Fibroblast of villous mesenchyme (primary cell): ENCODE measurements at regions not wholly inside any gene's neighbourhood (a gene's known extent, or its start where the extent isn't known, plus 50 kb on each side); places are given as distances from the start of the nearest gene placed in this dataset.

Source experiments
- DNase-seq: peaks from one replicate; pipeline ENCODE4 v3.0.0-alpha.2; 2010; ENCODE audit warnings: low read depth
- H3K4me3 ChIP-seq: 2 replicates; pipeline ENCODE4 v1.5.1; 2011; ENCODE audit warnings: low read depth, mild to moderate bottlenecking, low read length
- TF ChIP-seq, protein P1 (sequence below): IDR thresholded peaks from 2 replicates; pipeline ENCODE4 v1.5.1; 2012; ENCODE audit warnings: low read depth, mild to moderate bottlenecking, low read length; ENCODE audit not compliant: insufficient read depth

DNA sequence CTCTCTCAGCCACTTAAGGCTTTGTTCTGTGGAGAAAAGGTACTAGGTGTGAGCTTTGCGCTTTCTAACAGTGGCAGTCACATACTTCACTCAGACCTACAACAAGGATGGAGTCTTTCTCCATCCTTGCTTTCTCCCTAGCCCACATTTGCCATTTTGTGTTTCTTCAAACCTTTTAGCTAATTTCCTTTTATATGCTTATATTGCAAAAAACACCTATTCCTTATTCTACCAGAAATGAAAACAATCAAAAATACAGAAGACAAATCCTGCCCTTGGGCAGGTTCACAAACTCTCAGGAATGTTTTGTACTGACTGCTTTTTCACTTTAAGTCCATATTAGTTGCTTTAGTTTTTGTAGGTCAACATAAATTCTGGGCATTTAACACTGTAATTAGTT, 914.2 kb downstream of the SQOR start:
- TF ChIP-seq, protein P1, sequence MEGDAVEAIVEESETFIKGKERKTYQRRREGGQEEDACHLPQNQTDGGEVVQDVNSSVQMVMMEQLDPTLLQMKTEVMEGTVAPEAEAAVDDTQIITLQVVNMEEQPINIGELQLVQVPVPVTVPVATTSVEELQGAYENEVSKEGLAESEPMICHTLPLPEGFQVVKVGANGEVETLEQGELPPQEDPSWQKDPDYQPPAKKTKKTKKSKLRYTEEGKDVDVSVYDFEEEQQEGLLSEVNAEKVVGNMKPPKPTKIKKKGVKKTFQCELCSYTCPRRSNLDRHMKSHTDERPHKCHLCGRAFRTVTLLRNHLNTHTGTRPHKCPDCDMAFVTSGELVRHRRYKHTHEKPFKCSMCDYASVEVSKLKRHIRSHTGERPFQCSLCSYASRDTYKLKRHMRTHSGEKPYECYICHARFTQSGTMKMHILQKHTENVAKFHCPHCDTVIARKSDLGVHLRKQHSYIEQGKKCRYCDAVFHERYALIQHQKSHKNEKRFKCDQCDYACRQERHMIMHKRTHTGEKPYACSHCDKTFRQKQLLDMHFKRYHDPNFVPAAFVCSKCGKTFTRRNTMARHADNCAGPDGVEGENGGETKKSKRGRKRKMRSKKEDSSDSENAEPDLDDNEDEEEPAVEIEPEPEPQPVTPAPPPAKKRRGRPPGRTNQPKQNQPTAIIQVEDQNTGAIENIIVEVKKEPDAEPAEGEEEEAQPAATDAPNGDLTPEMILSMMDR, result no peak
- no peak overlapping the region for H3K4me3 ChIP-seq
- DNase-seq, result no peak

DNA sequence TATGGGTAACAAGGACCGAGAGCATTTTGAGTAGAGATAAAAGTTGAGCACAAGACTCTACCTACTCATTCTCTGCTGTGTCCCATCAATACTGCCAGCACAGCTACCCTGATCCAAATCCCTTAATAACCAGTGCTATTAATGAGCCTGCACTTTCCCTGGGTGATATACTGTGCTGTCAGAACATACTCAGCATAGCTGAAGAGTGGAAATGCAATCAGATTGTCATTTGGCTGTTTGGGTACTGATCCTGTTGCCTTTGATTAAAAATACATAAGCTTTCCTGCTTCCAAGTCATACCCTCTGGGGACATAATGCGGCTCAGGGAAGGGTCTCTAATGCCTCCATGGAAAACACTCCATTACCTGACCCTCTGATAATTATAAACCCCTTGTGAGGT, 917.5 kb downstream of the SQOR start:
- no peak overlapping the region for H3K4me3 ChIP-seq
- TF ChIP-seq, protein P1, result no peak
- no peak for DNase-seq

DNA sequence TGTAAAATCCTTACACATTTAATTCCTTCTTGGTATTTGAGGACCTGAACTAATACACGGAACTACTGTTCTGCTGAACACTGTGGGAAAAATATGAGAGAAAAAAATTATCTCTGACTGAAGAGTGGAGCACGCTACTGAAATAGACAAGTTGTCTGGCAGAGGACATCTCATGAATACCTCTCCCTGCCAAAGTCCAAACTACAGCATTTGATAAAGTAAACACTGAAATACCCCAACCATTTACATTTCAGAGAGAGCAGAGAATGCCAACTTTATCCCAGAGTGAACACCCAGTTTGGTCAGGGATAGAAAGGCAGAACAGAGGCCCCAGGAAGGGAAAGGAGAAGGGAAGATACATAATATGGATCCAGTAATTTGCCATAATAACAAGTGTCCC, 920.7 kb downstream of the SQOR start:
- TF ChIP-seq, protein P1, result no peak
- H3K4me3 ChIP-seq, result no peak overlapping the region
- no peak for DNase-seq

DNA sequence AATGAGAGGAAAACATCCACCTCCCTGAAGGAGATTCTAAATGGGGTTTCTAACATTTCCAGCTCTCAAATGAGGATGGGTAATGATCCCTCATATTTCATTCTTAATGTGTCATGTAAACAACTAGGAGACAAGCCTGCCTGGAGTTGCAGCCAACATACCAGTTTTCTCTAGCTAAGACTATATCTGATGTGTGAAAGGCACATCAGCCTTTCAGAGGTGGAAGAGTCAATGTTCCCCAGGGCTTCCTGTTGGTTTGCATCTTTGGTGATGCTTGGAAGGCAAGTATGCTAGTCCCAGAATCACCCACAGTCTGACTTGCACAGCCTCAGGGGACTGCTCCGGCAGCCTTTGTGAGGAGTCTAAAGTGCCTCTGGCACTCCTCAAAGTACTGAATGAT, 921.2 kb downstream of the SQOR start:
- no peak overlapping the region for H3K4me3 ChIP-seq
- TF ChIP-seq, protein P1, result no peak
- DNase-seq, result no peak

DNA sequence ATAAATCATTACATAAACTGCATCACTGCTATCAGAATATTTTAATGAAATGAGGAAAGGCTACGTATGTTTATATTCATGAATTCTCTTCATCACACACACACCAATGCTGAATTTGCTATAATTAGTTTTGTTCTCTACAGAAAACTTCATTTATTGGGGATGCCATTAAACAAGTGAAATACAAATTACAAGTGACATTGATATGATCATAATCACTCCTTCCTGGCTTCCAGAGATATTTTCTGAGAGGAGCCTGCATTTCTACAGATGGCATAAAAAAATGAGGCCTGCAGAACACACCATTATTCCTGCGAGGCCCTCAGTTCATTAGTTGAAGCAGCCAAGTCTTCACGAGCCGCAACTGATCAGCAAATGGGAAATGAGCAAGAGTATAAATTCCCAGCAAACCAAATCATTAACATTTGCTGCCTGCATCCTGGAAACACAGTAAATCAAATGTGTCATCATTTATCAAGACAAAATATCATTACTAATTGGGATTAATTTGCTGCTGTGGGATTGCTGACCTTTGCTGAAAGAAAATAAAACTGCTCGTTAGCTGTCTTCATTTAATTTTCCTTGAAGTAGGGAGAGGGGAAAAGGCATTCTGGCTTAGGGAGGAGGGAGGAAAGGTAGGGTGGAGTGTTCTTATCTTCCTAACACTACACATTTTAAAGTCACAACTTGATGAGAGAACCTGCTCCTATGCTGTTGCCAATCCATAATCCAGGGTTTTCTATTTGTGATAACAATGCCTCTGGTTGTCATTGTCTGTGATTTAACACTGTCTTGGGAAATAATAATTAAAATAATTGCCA, 921.9 kb downstream of the SQOR start:
- no peak for DNase-seq
- no peak overlapping the region for H3K4me3 ChIP-seq
- TF ChIP-seq, protein P1, result no peak

DNA sequence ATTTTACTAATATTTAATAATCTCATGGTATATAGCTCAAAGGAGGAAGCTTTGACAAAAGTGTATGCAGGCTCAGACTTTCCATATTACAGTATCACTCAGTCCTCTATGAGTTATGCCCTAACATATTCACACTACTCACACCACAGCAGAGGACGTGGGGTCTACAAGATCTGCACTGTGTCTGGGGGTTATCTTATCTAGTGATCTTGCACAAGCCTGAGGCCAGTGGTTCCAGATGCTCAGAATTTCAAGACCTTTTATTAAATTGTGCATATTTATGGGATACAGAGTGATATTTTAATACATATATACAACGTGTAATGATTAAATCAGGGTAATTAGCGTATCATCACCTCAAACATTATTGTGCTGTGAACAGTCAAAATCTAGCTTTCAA, 933.1 kb downstream of the SQOR start:
- no peak overlapping the region for H3K4me3 ChIP-seq
- TF ChIP-seq, protein P1, result no peak
- DNase-seq, result no peak

DNA sequence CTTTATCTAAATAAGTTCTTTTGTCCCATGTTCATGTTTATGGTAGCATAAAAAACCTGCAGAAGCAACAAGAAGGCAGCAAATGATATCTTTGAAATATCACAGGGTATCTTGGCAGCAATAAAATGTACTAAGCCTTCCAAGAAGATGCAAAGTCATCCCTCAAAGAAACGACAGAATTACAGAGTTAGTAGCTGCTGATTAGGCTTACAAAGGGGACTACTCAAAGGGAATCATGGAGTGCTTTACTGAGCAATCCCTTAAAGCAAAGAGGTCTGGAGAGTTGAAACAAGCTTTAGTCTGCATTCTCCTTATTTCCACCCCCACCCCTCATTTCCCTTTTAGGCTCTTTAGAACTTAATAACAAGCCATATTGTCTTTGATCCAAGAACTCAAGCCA, 935.0 kb downstream of the SQOR start:
- DNase-seq, result no peak
- TF ChIP-seq, protein P1, result no peak
- no peak overlapping the region for H3K4me3 ChIP-seq
